ENCODE measurements at regions not wholly inside any gene's neighbourhood (a gene's known extent, or its start where the extent isn't known, plus 50 kb on each side); places are given as distances from the start of the nearest gene placed in this dataset.

DNA sequence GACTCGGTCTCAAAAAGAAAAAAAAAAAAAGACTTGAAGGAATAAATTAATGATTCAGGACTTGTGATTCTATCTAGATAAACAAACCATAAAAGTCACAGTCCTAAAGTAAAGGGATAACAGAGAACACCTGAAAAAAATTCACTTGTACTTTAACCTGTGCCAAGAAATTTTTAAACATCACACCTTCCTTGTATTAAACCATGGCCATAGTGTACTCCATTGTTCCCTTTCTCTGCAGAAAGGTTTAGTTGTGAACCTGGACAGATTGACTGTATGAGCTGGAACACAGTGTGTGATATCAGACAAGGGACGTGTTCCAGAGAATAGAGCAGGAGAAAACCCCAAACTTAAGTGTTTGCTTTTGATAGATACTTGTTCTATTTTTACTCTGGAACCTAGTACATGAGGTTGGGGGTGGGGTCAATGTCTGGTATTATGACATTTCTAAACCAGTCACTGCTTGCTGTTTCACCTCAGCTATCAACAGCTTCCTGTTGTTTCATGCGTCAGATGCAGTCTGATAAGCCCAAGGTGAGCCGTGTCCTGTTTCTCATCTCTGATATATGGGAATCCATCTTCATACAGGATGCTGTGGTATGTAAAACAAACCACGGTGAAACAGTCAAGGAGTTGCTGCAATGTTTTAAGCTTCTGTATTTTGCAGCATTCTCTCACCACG is 62.5 kb upstream of the ITGA1 start:
- Histone ChIP-seq H3K4me3 (ENCODE audit: extremely low read depth in 1 of 4, insufficient read depth in 2 of 4, low read depth in 3 of 4, low read length in 4 of 4) (no peak overlapping the region), H3K27me3 (replicated peaks in 1 of 4; ENCODE audit: control insufficient read depth in 3 of 4, extremely low read depth in 1 of 4, insufficient read depth in 3 of 4, low read length in 3 of 4) (no peaks in the 10 kb centered on the region), H3K14ac (ENCODE audit: insufficient read length) (no peak overlapping the region), H2AFZ (ENCODE audit: low read length) (no peak overlapping the region), H3K79me2 (ENCODE audit: control insufficient read depth in 1 of 2, insufficient read depth in 2 of 2, low read length in 2 of 2) (no peaks in the 10 kb centered on the region), H2BK120ac (replicated peaks; ENCODE audit: low read depth, low read length) (no peak overlapping the region), H3K56ac (replicated peaks; ENCODE audit: insufficient read length, low read depth, low read length) (no peak overlapping the region), H3K23me2 (ENCODE audit: low read depth, low read length) (no peaks in the 10 kb centered on the region), H4K8ac (ENCODE audit: extremely low read depth, insufficient read depth, low read length) (no peak overlapping the region), H4K20me1 (replicated peaks in 1 of 2; ENCODE audit: control insufficient read depth in 1 of 2, insufficient read depth in 2 of 2, low read length in 2 of 2) (no peaks in the 10 kb centered on the region), H3K27ac (ENCODE audit: low read depth, low read length) (no peak overlapping the region), H4K5ac (ENCODE audit: insufficient read length, low read depth, low read length) (no peak overlapping the region), H2AK5ac (ENCODE audit: low read depth, low read length) (no peak overlapping the region), H2BK5ac (ENCODE audit: low read depth, low read length) (no peak overlapping the region), H3K4ac (replicated peaks; ENCODE audit: insufficient read length, low read depth, low read length) (no peak overlapping the region), H3K36me3 (ENCODE audit: control insufficient read depth in 2 of 4, insufficient read depth in 4 of 4, low read length in 3 of 4) (no peaks in the 10 kb centered on the region), H3K4me1 (replicated peaks in 1 of 4; ENCODE audit: control insufficient read depth in 3 of 4, insufficient read depth in 4 of 4, low read length in 3 of 4) (no peaks in the 10 kb centered on the region), H3K9me3 (ENCODE audit: insufficient read depth in 2 of 2, low read depth in 1 of 2, low read length in 1 of 2) (no peaks in the 10 kb centered on the region), H3K9ac (replicated peaks in 1 of 4; ENCODE audit: extremely low read depth in 1 of 4, low read depth in 3 of 4, low read length in 3 of 4) (no peak overlapping the region), H3K23ac (ENCODE audit: insufficient read length) (no peak overlapping the region), H3K79me1 (ENCODE audit: low read depth, low read length) (no peaks in the 10 kb centered on the region), H2BK12ac (ENCODE audit: low read depth, low read length) (no peak overlapping the region), H2BK20ac (ENCODE audit: low read length) (no peak overlapping the region), H3K4me2 (ENCODE audit: insufficient read depth in 1 of 2, low read depth in 2 of 2, low read length in 2 of 2) (no peak overlapping the region), H3K18ac (ENCODE audit: extremely low read depth, low read length) (no peak overlapping the region), H2BK15ac (ENCODE audit: low read length) (no peak overlapping the region), H4K91ac (replicated peaks; ENCODE audit: insufficient read length, low read length) (no peak overlapping the region)
- ChIA-PET CTCF (ENCODE audit: partially characterized antibody) (no interaction called here), POLR2A (ENCODE audit: partially characterized antibody) (no interaction called here)
- DNase-seq (ENCODE audit: low read depth in 1 of 2, low spot score in 2 of 2) (no peak), FAIRE-seq (no peak)
- 82% methylated on average over 5 of the region's 6 CpGs; no CpG with 5 or more reads in 1 of the 2 experiments for WGBS, 2 experiments (ENCODE audit: extremely low coverage in 1 of 2, insufficient coverage in 1 of 2, insufficient read length in 1 of 2, insufficient replicate concordance in 2 of 2, low coverage in 1 of 2, low lambda C conversion rate in 2 of 2, missing lambda C conversion rate in 1 of 2)
- TF ChIP-seq POLR2AphosphoS5 (IDR thresholded peaks at IDR 0.05; ENCODE audit: low read depth, low read length) (no peak), BRCA1 (IDR thresholded peaks at IDR 0.05; ENCODE audit: low read depth, low read length) (no peak), JUND (IDR thresholded peaks at IDR 0.05; ENCODE audit: low read length) (no peak)

All from H1 (cell line).